RKO (cell line): ENCODE measurements at regions not wholly inside any gene's neighbourhood (a gene's known extent, or its start where the extent isn't known, plus 50 kb on each side); places are given as distances from the start of the nearest gene placed in this dataset.
"Not testable (repeated sequence)": the region's sequence is repeated elsewhere in the genome, so short reads cannot be mapped to it uniquely, and the experiment has no call there.

Source experiments
- DNase-seq: peaks from one replicate; pipeline ENCODE4 v3.0.0-alpha.2; 2016; ENCODE audit warnings: low spot score

GRCh38 chr6:113674075-113674474, 183.1 kb upstream of the MARCKS start:
- no peak for DNase-seq

DNA sequence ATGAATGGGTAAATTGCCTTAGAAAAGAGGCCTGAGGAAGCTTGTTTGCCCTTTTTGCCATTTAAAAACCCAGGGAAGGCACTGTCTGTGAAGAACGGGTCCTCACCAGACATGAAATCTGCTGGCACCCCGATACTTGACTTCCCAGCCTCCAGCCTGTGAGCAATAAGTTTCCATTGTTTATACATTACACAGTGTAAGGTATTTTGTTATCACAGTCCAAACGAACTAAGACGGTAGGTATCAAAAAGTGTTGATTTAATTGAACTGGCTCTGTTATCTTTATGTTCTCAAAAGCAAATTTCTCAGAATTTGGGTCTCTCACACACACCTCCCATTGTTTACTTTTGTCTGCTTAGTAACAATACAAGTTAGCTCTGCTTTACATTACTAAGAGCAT, 181.1 kb upstream of the MARCKS start:
- DNase-seq = no peak

- DNase-seq = no peak
Observed at GRCh38 chr6:113676968-113677367, 180.2 kb upstream of the MARCKS start.

DNA sequence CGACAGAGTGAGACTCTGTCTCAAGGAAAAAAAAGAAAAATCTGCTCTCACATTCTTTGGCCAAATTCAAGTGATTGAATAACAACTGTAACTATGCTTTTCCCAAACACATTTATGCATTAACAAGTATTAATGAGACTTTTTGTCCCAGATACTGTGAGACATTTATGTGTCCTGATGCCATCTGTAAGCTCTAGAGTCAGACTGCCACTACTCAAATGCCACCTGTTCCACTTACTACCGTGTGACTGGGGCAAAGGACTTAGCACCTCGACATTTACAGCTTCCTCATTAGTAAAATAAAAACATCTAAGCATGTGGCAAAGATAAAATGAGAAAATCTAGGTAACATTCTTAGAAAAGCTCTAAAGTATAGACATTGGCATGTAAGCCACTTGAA, 178.1 kb upstream of the MARCKS start:
- no peak for DNase-seq

DNA sequence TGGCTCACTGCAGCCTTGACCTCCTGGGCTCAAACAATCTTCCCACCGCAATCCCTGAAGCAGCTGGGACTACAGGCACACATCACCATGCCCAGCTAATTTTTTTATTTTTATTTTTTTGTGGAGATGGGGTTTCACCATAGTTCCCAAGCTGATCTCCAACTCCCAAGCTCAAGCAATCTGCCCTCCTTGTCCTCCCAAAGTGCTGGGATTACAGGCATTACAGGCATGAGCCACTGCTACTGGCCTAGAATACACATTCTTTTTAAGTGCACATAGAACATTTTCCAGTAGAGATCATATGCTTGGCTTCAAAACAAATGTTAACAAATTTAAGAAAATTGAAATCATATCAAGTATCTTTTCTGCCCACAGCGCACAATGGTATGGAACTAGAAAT, 176.8 kb upstream of the MARCKS start:
- DNase-seq = no peak

DNA sequence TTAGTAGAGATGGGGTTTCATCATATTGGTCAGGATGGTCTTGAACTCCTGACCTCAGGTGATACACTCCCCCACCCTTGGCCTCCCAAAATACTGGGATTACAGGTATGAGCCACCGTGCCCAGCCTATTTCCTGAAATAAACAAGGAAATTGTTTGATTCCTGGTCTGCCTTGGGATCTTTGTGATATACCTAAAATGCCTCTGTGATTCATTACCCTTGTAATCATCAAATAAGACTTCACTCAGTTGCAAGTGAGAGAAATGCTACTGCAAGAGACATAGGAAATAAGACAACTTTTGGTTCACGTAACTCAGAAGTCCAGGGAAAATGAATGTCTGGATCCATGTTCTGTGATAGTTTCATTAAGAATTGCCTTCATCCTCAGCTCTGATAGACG, 173.2 kb upstream of the MARCKS start:
- no peak for DNase-seq

GRCh38 chr6:113684382-113684901, 172.7 kb upstream of the MARCKS start:
- no peak for DNase-seq

- no peak for DNase-seq
Observed at GRCh38 chr6:113686049-113686448, 171.1 kb upstream of the MARCKS start.

GRCh38 chr6:113689620-113690019, 167.5 kb upstream of the MARCKS start:
- DNase-seq = not testable (repeated sequence)

- DNase-seq = peak; percentile 61
Observed at GRCh38 chr6:113690281-113691259, 166.6 kb upstream of the MARCKS start.

GRCh38 chr6:113691260-113691656, 165.9 kb upstream of the MARCKS start:
- DNase-seq = no peak

- DNase-seq = no peak
Observed at GRCh38 chr6:113693851-113694250, 163.3 kb upstream of the MARCKS start.

DNA sequence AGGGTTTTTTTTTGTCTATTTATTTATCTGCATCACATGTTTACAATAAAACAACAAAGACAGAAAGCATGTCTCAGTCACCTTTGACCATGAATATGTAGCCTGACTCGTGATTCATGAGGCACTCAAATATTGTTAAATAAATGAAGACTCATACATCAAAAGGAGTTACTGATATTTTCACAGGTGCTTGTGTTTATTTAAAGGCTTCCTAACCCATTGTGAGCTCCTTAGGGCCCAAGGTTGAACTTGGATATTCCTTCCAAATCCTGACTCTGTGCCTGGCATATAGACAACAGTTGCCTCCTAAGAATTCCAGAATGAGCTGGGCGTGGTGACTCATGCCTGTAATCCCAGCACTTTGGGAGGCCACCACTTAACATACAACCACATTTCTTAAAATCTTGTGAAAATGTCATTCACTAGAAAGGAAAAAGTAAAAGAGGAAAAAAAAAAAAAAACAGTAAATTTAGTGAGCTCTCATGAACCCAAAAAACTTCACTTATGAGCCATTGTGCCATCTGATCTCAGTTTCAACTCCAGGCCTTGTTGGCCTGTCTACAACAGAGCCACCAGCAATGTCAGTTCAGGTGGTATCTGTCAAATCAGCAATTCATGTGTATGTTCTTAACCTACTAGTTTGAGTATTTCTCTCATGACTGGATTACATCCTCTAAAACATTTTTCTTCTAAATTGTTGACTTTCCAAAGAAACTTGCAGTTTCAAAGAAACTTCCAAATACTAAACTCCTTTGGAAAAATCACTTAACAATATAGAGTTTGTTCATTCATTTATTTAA, 162.7 kb upstream of the MARCKS start:
- DNase-seq = no peak

DNA sequence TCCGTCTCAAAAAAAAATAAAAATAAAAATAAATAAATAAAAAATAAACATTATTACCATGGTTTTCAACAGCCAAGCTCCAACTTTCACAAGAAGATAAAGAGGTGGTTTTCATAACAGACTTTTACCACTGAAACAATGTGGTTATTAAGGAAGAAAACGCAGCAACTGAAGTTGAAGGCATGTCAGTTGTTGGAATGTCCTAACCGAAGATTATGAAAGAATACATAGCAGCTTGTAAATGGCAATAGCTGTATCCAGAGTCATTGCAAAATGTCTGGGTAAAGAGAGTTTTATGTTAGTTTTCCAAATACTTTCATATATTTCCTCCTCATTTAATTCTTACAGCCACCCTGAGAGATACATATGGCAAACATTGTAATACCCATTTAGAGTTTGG, 161.6 kb upstream of the MARCKS start:
- no peak for DNase-seq

DNA sequence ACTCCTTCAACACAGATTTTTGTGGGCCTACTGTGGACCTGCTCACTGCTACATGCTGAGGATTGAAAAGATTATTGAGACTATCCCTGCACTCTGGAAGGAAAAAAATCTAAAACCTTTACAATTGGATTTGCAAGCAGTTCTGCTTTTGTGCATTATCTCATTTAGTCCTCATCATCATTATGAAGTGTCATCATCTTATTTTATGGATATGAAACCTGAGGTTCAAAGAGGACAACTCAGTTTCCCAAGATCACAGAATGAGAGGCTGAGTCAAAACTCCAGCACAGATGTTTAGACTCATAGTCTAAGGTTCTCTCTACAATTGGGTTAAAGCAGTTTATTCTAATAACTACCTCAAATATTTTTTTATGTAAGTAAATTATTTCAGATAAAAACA, 160.2 kb upstream of the MARCKS start:
- DNase-seq = no peak

- peak; percentile 20 for DNase-seq
Observed at GRCh38 chr6:113697632-113698410, 159.3 kb upstream of the MARCKS start.

GRCh38 chr6:113699239-113699638, 157.9 kb upstream of the MARCKS start:
- no peak for DNase-seq

GRCh38 chr6:113701552-113702254, 155.4 kb upstream of the MARCKS start:
- no peak for DNase-seq

- no peak for DNase-seq
Observed at GRCh38 chr6:113707194-113707593, 150.0 kb upstream of the MARCKS start.

- DNase-seq = no peak
Observed at GRCh38 chr6:113709936-113710509, 147.1 kb upstream of the MARCKS start.

DNA sequence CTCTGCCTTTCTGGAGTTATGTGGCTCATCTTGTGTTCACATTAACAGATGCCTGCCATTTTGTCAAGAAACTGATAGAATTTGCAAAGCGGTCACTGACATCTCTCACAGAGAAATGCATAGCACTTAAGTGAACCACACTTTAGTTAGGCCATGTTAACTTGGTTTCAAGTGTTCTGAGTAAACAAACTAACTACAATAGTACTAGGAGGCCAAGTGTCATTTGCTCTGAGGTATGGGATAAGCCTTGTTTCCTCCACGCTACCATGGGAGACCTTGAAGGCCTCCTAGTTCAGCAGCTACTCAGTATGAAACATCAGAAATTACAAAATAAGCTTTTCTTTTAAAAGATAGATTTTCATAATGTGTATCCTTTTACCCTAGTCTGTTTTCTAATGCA, 143.5 kb upstream of the MARCKS start:
- DNase-seq = no peak
